GM21390 (cell line): ENCODE measurements at regions not wholly inside any gene's neighbourhood (a gene's known extent, or its start where the extent isn't known, plus 50 kb on each side); places are given as distances from the start of the nearest gene placed in this dataset.

Experiments used
- ATAC-seq: cut with Tn5 transposase; IDR thresholded peaks from one replicate; pipeline ENCODE4 v1.9.1; 2021; ENCODE audit not compliant: unreplicated experiment

- no peak for ATAC-seq
Measured at GRCh38 chr12:67453191-67453590, 184.0 kb downstream of the CAND1 start.

GRCh38 chr12:67455236-67455635 lies 186.1 kb downstream of the CAND1 start:
- no peak for ATAC-seq

- no peak for ATAC-seq
Measured at GRCh38 chr12:67456431-67456901, 187.3 kb downstream of the CAND1 start.

- ATAC-seq, result no peak
Measured at GRCh38 chr12:67457136-67457535, 188.0 kb downstream of the CAND1 start.

- ATAC-seq, result no peak
Measured at GRCh38 chr12:67457778-67458665, 188.9 kb downstream of the CAND1 start.

GRCh38 chr12:67459173-67459572 lies 189.4 kb upstream of the DYRK2 start:
- no peak for ATAC-seq

- no peak for ATAC-seq
Measured at GRCh38 chr12:67459578-67459977, 189.0 kb upstream of the DYRK2 start.

- no peak for ATAC-seq
Measured at GRCh38 chr12:67460388-67460787, 188.2 kb upstream of the DYRK2 start.

GRCh38 chr12:67468549-67469245 lies 179.8 kb upstream of the DYRK2 start:
- ATAC-seq, result no peak

- ATAC-seq, result no peak
Measured at GRCh38 chr12:67469666-67470065, 178.9 kb upstream of the DYRK2 start.

GRCh38 chr12:67471810-67472209 lies 176.7 kb upstream of the DYRK2 start:
- no peak for ATAC-seq

- ATAC-seq, result no peak
Measured at GRCh38 chr12:67472539-67472938, 176.0 kb upstream of the DYRK2 start.

GRCh38 chr12:67474934-67475620 lies 173.5 kb upstream of the DYRK2 start:
- ATAC-seq, result no peak

- no peak for ATAC-seq
Measured at GRCh38 chr12:67475725-67476124, 172.8 kb upstream of the DYRK2 start.

GRCh38 chr12:67477681-67478265 lies 170.8 kb upstream of the DYRK2 start:
- no peak for ATAC-seq

GRCh38 chr12:67482751-67483661 lies 165.5 kb upstream of the DYRK2 start:
- ATAC-seq, result peak; percentile 70

GRCh38 chr12:67483871-67484554 lies 164.5 kb upstream of the DYRK2 start:
- peak; percentile 57 for ATAC-seq

GRCh38 chr12:67484791-67485480 lies 163.6 kb upstream of the DYRK2 start:
- ATAC-seq, result peak; percentile 30

- ATAC-seq, result no peak
Measured at GRCh38 chr12:67486671-67487070, 161.9 kb upstream of the DYRK2 start.
